ENCODE measurements at regions not wholly inside any gene's neighbourhood (a gene's known extent, or its start where the extent isn't known, plus 50 kb on each side); places are given as distances from the start of the nearest gene placed in this dataset.
A peak's percentile ranks its signal among the peaks of the same experiment; 100 is the strongest.
"Not testable (repeated sequence)": the region's sequence is repeated elsewhere in the genome, so short reads cannot be mapped to it uniquely, and the experiment has no call there.

DNA sequence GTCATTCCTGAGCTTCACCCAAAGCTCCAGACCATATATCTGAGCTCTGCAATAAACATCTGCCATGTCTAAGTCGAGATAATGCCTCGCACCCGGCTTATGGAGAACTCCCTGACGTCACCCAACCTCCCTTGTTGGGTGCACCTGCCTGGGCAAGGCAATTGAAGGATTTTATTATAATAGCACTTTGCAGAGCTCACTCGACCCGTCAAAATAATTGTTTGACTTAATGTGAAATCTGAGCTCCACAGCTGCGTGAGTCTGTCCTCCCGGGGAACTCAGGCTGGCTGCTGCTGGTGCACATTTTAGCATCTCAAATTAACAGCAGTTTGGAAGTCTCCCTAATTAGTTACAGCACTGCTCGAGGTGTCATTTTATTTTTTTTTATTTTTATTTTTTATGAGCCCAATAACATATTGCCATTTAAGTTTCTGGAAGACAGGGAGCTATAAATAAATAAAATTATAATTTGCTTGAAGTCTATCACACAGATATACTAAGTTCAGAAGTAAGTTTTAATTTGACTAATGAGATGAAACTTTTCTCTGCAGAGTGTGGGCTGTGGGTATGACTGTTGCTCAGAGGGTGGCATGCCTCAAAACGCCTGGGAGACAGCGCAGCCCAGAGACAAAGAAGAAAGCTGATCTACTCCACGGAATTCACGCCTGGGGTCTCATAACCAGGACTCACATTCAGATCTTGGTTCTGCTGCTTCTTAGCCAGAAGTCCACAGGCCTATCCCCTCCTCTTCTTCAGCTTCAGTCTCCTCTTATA, 401.4 kb upstream of the C16orf82 start:
- peak; percentile 87 for DNase-seq

- no peak for DNase-seq
Observed at GRCh38 chr16:26666486-26666885, 400.2 kb upstream of the C16orf82 start.

GRCh38 chr16:26667307-26667706, 399.4 kb upstream of the C16orf82 start:
- peak; percentile 60 for DNase-seq

- peak; percentile 36 for DNase-seq
Observed at GRCh38 chr16:26668026-26668425, 398.7 kb upstream of the C16orf82 start.

GRCh38 chr16:26672206-26672605, 394.5 kb upstream of the C16orf82 start:
- DNase-seq: no peak

GRCh38 chr16:26673011-26673410, 393.7 kb upstream of the C16orf82 start:
- DNase-seq: no peak

DNA sequence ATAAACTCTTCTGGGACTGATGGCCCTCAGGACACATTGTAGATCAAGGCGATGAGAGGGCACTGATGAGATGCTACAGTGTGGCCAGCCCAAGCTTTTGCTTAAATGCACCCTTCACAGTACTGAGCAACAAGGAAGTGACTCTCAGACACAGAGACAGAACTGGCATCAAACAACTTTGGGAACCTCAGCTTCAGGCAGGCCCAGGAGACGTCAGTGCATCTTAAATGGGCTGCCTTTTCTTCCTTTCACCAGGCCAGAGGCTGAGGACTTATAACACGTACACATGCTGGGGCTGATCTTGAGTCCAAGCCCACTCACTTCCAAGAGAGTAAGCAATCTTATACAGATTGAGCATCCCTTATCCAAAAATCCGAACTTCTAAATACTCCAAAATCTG, 386.1 kb upstream of the C16orf82 start:
- DNase-seq: no peak

DNA sequence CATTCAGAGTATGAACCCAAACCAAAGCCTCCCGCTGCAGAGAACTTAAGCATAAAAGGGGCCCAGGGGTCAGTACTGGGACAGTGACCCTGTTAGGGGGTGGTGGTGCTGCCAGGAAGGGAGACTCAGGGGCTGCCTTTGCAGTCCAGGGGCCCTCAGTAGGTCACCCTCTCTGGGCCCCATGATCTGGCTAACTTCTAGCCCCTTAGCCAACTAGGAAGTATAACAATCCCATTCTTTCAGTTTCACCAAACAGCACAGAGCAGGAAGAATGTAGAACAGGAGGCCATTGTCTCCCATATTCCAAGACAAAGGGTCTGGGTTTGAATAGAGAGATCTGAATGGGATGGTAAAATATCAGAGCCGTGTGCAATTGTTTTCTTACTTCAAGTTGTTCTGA, 378.6 kb upstream of the C16orf82 start:
- peak; percentile 65 for DNase-seq

DNA sequence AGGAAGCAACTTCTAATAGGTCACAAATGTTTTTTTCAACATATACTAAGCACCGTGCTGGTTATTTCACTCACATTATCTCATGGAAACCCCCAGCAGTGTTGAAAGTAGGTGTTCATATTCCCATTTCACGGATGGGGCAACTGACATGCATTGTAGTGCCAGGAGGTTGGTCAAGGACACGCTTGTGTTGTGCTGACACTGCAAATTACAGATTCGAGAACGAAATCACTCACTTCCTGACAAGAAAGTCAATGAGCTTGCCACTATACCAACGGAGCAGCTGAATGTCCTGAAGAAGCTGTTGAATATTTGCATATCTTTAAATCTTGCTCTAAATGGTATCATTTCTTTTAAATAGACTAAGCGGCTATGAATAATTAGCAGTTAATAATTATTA, 378.0 kb upstream of the C16orf82 start:
- DNase-seq: peak; percentile 29

- DNase-seq: no peak
Observed at GRCh38 chr16:26692658-26693057, 374.1 kb upstream of the C16orf82 start.

DNA sequence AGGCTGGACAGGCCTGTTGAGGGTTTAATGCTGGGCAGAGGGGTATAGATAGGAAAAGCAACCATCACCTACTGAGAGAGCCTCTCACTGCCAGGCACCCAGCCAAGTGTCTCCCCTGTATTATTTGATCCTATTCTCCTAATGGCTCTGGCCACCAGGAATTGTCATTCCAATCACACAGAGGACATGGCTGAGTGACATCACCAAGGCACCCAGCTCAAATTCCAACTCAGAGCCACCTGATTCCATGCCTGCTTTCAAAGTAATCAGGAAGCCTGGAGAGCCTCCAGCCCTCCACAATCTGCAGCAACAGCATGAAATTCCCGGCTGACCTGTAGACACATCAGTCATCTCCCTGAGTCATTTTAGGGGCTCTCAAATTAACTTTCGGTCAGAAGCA, 368.9 kb upstream of the C16orf82 start:
- no peak for DNase-seq

DNA sequence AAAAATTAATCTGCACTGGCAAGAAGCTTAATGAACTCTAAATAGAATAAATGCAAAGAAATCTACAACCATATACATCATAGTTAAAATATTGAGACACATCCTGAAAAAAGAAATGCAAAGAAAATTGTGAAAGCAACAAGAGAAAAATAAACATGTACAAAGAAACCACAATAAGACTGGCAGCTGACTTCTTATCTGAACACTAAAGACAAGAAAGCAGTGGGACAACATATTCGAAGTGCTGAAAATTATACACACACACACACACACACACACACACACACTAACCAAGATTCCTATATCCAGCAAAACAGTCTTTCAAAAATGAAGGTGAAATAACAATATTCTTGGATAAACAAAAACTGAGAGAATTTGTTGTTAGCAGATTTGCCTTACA, 366.5 kb upstream of the C16orf82 start:
- no peak for DNase-seq

DNA sequence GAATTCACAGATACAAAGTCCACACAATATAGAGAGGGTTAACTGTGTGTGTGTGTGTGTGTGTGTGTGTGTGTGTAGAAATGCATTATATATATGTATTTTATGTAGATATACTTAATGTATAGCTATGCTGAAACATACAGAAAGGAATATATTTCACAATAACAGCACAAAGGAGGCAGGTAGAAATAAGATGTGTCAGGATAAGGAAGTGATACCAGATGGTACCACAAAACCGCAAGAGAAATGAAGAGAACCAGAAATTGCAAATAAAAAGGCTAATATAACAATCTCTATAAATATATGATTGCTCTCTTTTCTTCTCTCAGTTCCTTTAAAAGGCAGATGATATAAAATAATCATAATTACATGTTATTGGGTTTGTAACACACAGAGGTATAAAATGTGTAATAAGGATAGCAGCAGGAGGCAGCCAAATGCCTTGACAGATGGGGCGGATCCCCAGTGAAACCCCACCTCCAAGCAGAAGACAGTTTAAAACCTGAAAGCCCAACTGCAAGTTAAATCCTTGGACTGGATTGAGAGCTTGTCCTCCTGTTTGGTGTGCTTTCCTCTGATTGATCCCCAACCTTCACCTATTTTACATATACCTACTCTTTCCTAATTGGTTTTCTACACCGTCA, 365.4 kb upstream of the C16orf82 start:
- no peak for DNase-seq

- DNase-seq: no peak
Observed at GRCh38 chr16:26705346-26705745, 361.4 kb upstream of the C16orf82 start.

GRCh38 chr16:26708428-26708827, 358.3 kb upstream of the C16orf82 start:
- no peak for DNase-seq

- DNase-seq: no peak
Observed at GRCh38 chr16:26709175-26709574, 357.6 kb upstream of the C16orf82 start.

DNA sequence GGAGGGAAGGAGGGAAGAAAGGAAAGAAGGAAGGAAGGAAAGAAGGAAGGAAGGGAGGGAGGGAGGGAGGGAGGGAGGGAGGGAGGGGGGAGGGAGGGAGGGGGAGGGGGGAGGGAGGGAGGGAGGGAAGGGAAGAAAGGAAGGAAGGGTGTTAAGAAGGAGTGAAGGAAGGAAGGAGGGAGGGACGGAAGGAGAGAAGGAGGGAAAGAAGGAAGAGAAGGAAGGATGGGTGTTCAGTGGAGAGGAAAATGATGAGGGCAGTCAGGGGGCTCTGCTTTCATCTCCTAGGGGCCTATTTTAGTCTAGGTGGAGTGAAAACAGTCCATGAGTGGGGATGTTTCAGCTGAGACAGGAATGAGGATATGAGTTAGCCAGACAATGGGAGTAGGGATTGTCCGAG, 357.0 kb upstream of the C16orf82 start:
- no peak for DNase-seq

DNA sequence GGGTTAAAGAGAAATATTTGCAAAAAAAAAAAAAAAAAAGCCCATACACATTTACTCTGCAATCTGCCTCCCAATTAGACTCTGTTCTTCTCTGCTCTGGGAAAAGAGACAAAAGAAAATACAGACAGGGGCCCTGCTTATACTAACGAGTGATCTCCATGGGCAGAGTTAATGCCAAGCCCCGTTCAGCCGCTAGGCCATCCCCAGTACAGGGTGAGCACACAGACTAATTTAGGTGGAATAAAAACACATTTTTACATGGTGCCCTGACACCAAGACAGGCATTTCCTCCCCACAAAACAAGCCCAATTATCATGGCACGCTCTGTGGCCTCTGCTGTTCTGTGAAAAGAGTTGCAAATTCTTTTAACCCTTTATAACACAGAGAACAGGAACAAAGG, 356.3 kb upstream of the C16orf82 start:
- DNase-seq: peak; percentile 46

GRCh38 chr16:26712876-26713275, 353.9 kb upstream of the C16orf82 start:
- DNase-seq: peak; percentile 66

- DNase-seq: no peak
Observed at GRCh38 chr16:26715969-26716368, 350.8 kb upstream of the C16orf82 start.

DNA sequence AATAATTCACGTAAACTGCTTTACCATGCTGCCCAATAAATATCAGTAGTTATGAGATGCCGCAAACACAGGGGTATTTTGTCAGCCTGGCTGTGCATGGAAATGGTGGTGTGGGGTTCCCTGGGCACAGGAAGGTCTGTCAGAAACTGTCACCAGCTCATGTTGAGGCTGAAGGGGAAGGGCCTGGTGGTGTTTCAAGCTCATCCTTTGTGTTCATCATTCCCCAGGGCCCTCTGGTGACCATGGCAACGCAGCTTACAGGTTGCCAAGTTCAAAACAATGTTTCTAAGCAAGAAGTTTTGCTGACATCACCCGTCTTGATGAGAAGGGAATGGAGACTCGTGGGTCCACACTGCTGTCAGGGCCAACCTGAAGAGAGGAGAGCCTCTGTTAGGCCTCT, 348.9 kb upstream of the C16orf82 start:
- DNase-seq: peak; percentile 74

DNA sequence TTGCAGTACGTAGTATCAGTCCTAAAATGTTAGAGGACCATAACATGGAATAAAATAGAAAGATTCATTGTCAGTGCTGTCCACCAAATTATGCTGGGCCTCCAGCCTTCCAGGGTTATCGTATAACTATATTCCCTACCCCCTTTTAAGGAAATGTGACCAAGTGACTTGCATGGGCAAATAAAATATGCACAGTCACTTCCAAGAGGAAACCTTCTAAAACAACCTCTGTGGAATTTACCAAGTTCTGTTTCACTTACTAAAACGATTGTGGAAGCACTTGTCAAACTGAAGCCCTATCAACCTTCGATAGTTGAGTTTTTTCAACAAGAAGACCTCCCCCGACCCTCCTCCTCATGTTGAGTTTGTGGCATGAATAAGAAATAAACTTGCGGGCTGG, 345.4 kb upstream of the C16orf82 start:
- DNase-seq: no peak

DNA sequence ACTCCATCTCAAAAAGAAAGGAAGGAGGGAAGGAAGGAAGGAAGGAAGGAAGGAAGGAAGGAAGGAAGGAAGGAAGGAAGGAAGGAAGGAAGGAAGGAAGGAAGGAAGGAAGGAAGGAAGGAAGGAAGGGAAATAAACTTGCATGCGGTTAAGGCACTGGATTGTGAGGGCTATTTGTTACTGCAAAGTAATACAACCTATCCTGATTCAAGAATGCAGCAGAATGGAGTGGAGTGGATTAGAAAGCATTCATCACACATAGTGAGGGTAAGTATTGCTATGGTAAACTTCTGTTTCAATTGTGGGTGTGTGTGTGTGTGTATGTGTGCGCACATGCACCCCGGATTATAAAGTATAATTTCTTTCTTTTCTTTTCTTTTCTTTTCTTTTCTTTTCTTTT, 344.8 kb upstream of the C16orf82 start:
- DNase-seq: not testable (repeated sequence)

GRCh38 chr16:26724189-26724588, 342.5 kb upstream of the C16orf82 start:
- peak; percentile 15 for DNase-seq

GRCh38 chr16:26727848-26728247, 338.9 kb upstream of the C16orf82 start:
- DNase-seq: no peak

Data from eye (tissue), 1 donor.